ENCODE measurements at regions not wholly inside any gene's neighbourhood (a gene's known extent, or its start where the extent isn't known, plus 50 kb on each side); places are given as distances from the start of the nearest gene placed in this dataset.

GRCh38 chr11:127713226-127713625 lies 712.7 kb upstream of the KIRREL3 start:
- Mint-ChIP-seq H3K27me3 (ENCODE audit: insufficient read depth) (peaks cover 2% of the 10 kb centered on the region; the same call in 1 of the 2 replicates), H3K4me3 (no peak overlapping the region), H3K36me3 (ENCODE audit: low read depth) (no peaks in the 10 kb centered on the region), H3K9me3 (no peaks in the 10 kb centered on the region), H3K27ac (no peak overlapping the region), H3K4me1 (ENCODE audit: low read depth) (no peaks in the 10 kb centered on the region)
- TF ChIP-seq CTCF (IDR thresholded peaks at IDR 0.05) = no peak
- DNase-seq = no peak

GRCh38 chr11:127711748-127712147 lies 711.2 kb upstream of the KIRREL3 start:
- H3K27me3 Mint-ChIP-seq (ENCODE audit: insufficient read depth) = peaks cover 4% of the 10 kb centered on the region; the same call in 1 of the 2 replicates
- no peak overlapping the region for H3K27ac Mint-ChIP-seq
- no peak overlapping the region for H3K4me3 Mint-ChIP-seq
- H3K4me1 Mint-ChIP-seq (ENCODE audit: low read depth) = no peaks in the 10 kb centered on the region
- H3K36me3 Mint-ChIP-seq (ENCODE audit: low read depth) = no peaks in the 10 kb centered on the region
- H3K9me3 Mint-ChIP-seq = no peaks in the 10 kb centered on the region
- no peak for TF ChIP-seq CTCF (IDR thresholded peaks at IDR 0.05)
- no peak for DNase-seq

GRCh38 chr11:127710831-127711230 lies 710.3 kb upstream of the KIRREL3 start:
- no peak for TF ChIP-seq CTCF (IDR thresholded peaks at IDR 0.05)
- Mint-ChIP-seq H3K4me3 (no peak overlapping the region), H3K27ac (no peak overlapping the region), H3K36me3 (ENCODE audit: low read depth) (no peaks in the 10 kb centered on the region), H3K27me3 (ENCODE audit: insufficient read depth) (peaks cover 4% of the 10 kb centered on the region; the same call in 1 of the 2 replicates), H3K9me3 (no peaks in the 10 kb centered on the region), H3K4me1 (ENCODE audit: low read depth) (no peaks in the 10 kb centered on the region)
- no peak for DNase-seq

GRCh38 chr11:127709960-127710359 lies 709.4 kb upstream of the KIRREL3 start:
- Mint-ChIP-seq H3K4me1 (ENCODE audit: low read depth) (no peaks in the 10 kb centered on the region), H3K9me3 (no peaks in the 10 kb centered on the region), H3K4me3 (no peak overlapping the region), H3K36me3 (ENCODE audit: low read depth) (no peaks in the 10 kb centered on the region), H3K27ac (no peak overlapping the region), H3K27me3 (ENCODE audit: insufficient read depth) (peaks cover 4% of the 10 kb centered on the region; the same call in 1 of the 2 replicates)
- no peak for TF ChIP-seq CTCF (IDR thresholded peaks at IDR 0.05)
- no peak for DNase-seq

- TF ChIP-seq CTCF (IDR thresholded peaks at IDR 0.05) = no peak
- H3K36me3 Mint-ChIP-seq (ENCODE audit: low read depth) = no peaks in the 10 kb centered on the region
- H3K9me3 Mint-ChIP-seq = peaks cover 6% of the 10 kb centered on the region; the same call in 1 of the 2 replicates
- no peak overlapping the region for H3K27ac Mint-ChIP-seq
- no peaks in the 10 kb centered on the region for H3K4me1 Mint-ChIP-seq (ENCODE audit: low read depth)
- DNase-seq = no peak
- no peak overlapping the region for H3K4me3 Mint-ChIP-seq
- peaks cover 4% of the 10 kb centered on the region; the same call in 1 of the 2 replicates for H3K27me3 Mint-ChIP-seq (ENCODE audit: insufficient read depth)
These were observed 693.1 kb upstream of the KIRREL3 start for GRCh38 chr11:127693686-127694085.

- no peaks in the 10 kb centered on the region for H3K36me3 Mint-ChIP-seq (ENCODE audit: low read depth)
- no peak for DNase-seq
- no peak for TF ChIP-seq CTCF (IDR thresholded peaks at IDR 0.05)
- peaks cover 5% of the 10 kb centered on the region; the same call in 1 of the 2 replicates for H3K27me3 Mint-ChIP-seq (ENCODE audit: insufficient read depth)
- H3K27ac Mint-ChIP-seq = no peak overlapping the region
- no peaks in the 10 kb centered on the region for H3K9me3 Mint-ChIP-seq
- H3K4me1 Mint-ChIP-seq (ENCODE audit: low read depth) = no peaks in the 10 kb centered on the region
- H3K4me3 Mint-ChIP-seq = no peak overlapping the region
These were observed 682.8 kb upstream of the KIRREL3 start for GRCh38 chr11:127683321-127683720.
